Neural cell (in vitro differentiated cells): ENCODE measurements at regions not wholly inside any gene's neighbourhood (a gene's known extent, or its start where the extent isn't known, plus 50 kb on each side); places are given as distances from the start of the nearest gene placed in this dataset.

Source experiments
- H2AFZ ChIP-seq: fragments of 200-600, 300-800 bp; sonication (generic), shearing (Covaris generic); 2 replicates; pipeline ENCODE4 v1.6.0; 2014; ENCODE audit warnings: low read depth, mild to moderate bottlenecking, antibody characterized with exemption, low read length, moderate library complexity
- H3F3A ChIP-seq: fragments of 200-600 bp; shearing (Covaris generic); 2 replicates; pipeline ENCODE4 v1.6.1; 2016; ENCODE audit warnings: mild to moderate bottlenecking, moderate library complexity, mixed read lengths, antibody characterized with exemption, low read length; ENCODE audit not compliant: insufficient read depth, poor library complexity, severe bottlenecking
- H3K27ac ChIP-seq: fragments of 200-600, 300-800 bp; sonication (generic), shearing (Covaris generic); 2 replicates; pipeline ENCODE4 v1.5.1; 2014; ENCODE audit warnings: mild to moderate bottlenecking, low read length, moderate library complexity
- H3K27me3 ChIP-seq: fragments of 300-800, 200-600 bp; sonication (generic), shearing (Covaris generic); 2 replicates; pipeline ENCODE4 v1.6.0; 2014; ENCODE audit warnings: mild to moderate bottlenecking, low read depth, low read length, moderate library complexity; ENCODE audit not compliant: insufficient read depth
- H3K36me3 ChIP-seq: fragments of 300-800, 200-600 bp; sonication (generic), shearing (Covaris generic); 2 replicates; pipeline ENCODE4 v1.5.1; 2014; ENCODE audit warnings: mild to moderate bottlenecking, antibody characterized with exemption, low read length, moderate library complexity; ENCODE audit not compliant: insufficient read depth
- H3K4me2 ChIP-seq: fragments of 300-800, 200-600 bp; sonication (generic), shearing (Covaris generic); 2 replicates; pipeline ENCODE4 v1.6.0; 2014; ENCODE audit warnings: mild to moderate bottlenecking, low read length
- H3K4me3 ChIP-seq: fragments of 300-800, 200-600 bp; sonication (generic), shearing (Covaris generic); 2 replicates; pipeline ENCODE4 v1.5.1; 2014; ENCODE audit warnings: mild to moderate bottlenecking, low read length, moderate library complexity
- H3K79me2 ChIP-seq: fragments of 200-600 bp; shearing (Covaris generic); replicated peaks from 2 replicates; pipeline ENCODE4 v1.6.0; 2014; ENCODE audit warnings: mild to moderate bottlenecking, low read length, moderate library complexity; ENCODE audit not compliant: insufficient read depth
- H3K9ac ChIP-seq: fragments of 300-800, 200-600 bp; sonication (generic), shearing (Covaris generic); 2 replicates; pipeline ENCODE4 v1.6.1; 2016; ENCODE audit warnings: mild to moderate bottlenecking, low read length, mixed read lengths
- H3K9me2 ChIP-seq: fragments of 200-600 bp; shearing (Covaris generic); 2 replicates; pipeline ENCODE4 v1.6.1; 2016; ENCODE audit warnings: mild to moderate bottlenecking, low read length, mixed read lengths; ENCODE audit not compliant: insufficient read depth
- H3K9me3 ChIP-seq: fragments of 200-600, 300-800 bp; sonication (generic), shearing (Covaris generic); 2 replicates; pipeline ENCODE4 v1.6.1; 2016; ENCODE audit warnings: mild to moderate bottlenecking, mixed run types, low read length, moderate library complexity, mixed read lengths
- H4K20me1 ChIP-seq: fragments of 200-600 bp; shearing (Covaris generic); 2 replicates; pipeline ENCODE4 v1.6.1; 2016; ENCODE audit warnings: mild to moderate bottlenecking, mixed run types; ENCODE audit not compliant: insufficient read depth
- EP300 ChIP-seq: fragments of 450-650 bp; conservative IDR thresholded peaks from 2 replicates; pipeline ENCODE4 v1.6.1; 2014; ENCODE audit warnings: antibody characterized with exemption, mild to moderate bottlenecking, moderate library complexity; ENCODE audit not compliant: poor library complexity, severe bottlenecking
- EZH2 ChIP-seq: fragments of 200-600, 300-800 bp; shearing (Covaris generic), sonication (generic); IDR thresholded peaks from 2 replicates; pipeline ENCODE4 v1.6.1; 2014; ENCODE audit warnings: antibody characterized with exemption, low read length, borderline replicate concordance, mild to moderate bottlenecking; ENCODE audit not compliant: insufficient read depth, poor library complexity, severe bottlenecking
- MXI1 ChIP-seq: fragments of 450-650 bp; conservative IDR thresholded peaks from 2 replicates; pipeline ENCODE4 v1.6.1; 2014; ENCODE audit warnings: antibody characterized with exemption, mild to moderate bottlenecking; ENCODE audit not compliant: poor library complexity, severe bottlenecking
- POLR2AphosphoS5 ChIP-seq: IDR thresholded peaks from 2 replicates; pipeline ENCODE4 v1.6.1; 2012
- RAD21 ChIP-seq: fragments of 450-650 bp; conservative IDR thresholded peaks from 2 replicates; pipeline ENCODE4 v1.6.1; 2014; ENCODE audit warnings: antibody characterized with exemption, mild to moderate bottlenecking, moderate library complexity
- SMC3 ChIP-seq: fragments of 450-650 bp; conservative IDR thresholded peaks from 2 replicates; pipeline ENCODE4 v1.6.1; 2014; ENCODE audit warnings: antibody characterized with exemption, mild to moderate bottlenecking, moderate library complexity; ENCODE audit not compliant: poor library complexity
- TAF1 ChIP-seq: IDR thresholded peaks from 2 replicates; pipeline ENCODE4 v1.6.1; 2012; ENCODE audit warnings: low read depth
- TF ChIP-seq, protein P1 (sequence below): IDR thresholded peaks from 2 replicates; pipeline ENCODE4 v1.6.1; 2012; ENCODE audit warnings: borderline replicate concordance
- TF ChIP-seq, protein P2 (sequence below): fragments of 450-650 bp; IDR thresholded peaks from 2 replicates; pipeline ENCODE4 v1.5.1; 2014; ENCODE audit warnings: antibody characterized with exemption, mild to moderate bottlenecking, moderate library complexity; ENCODE audit not compliant: poor library complexity, severe bottlenecking

GRCh38 chrX:43375136-43375535, 281.0 kb upstream of the MAOA start:
- Histone ChIP-seq H3K4me2 (no peak overlapping the region), H3K27me3 (no peaks in the 10 kb centered on the region), H3K36me3 (no peaks in the 10 kb centered on the region), H3K4me3 (no peak overlapping the region), H3F3A (no peaks in the 10 kb centered on the region), H3K79me2 (no peaks in the 10 kb centered on the region), H3K9ac (no peak overlapping the region), H3K9me2 (no peaks in the 10 kb centered on the region), H2AFZ (no peak overlapping the region), H3K27ac (no peak overlapping the region), H3K9me3 (no peaks in the 10 kb centered on the region), H4K20me1 (no peaks in the 10 kb centered on the region)
- TF ChIP-seq EZH2 (no peak), EP300 (no peak), POLR2AphosphoS5 (no peak), TAF1 (no peak), SMC3 (no peak), MXI1 (no peak), RAD21 (no peak)
- TF ChIP-seq, protein P1, sequence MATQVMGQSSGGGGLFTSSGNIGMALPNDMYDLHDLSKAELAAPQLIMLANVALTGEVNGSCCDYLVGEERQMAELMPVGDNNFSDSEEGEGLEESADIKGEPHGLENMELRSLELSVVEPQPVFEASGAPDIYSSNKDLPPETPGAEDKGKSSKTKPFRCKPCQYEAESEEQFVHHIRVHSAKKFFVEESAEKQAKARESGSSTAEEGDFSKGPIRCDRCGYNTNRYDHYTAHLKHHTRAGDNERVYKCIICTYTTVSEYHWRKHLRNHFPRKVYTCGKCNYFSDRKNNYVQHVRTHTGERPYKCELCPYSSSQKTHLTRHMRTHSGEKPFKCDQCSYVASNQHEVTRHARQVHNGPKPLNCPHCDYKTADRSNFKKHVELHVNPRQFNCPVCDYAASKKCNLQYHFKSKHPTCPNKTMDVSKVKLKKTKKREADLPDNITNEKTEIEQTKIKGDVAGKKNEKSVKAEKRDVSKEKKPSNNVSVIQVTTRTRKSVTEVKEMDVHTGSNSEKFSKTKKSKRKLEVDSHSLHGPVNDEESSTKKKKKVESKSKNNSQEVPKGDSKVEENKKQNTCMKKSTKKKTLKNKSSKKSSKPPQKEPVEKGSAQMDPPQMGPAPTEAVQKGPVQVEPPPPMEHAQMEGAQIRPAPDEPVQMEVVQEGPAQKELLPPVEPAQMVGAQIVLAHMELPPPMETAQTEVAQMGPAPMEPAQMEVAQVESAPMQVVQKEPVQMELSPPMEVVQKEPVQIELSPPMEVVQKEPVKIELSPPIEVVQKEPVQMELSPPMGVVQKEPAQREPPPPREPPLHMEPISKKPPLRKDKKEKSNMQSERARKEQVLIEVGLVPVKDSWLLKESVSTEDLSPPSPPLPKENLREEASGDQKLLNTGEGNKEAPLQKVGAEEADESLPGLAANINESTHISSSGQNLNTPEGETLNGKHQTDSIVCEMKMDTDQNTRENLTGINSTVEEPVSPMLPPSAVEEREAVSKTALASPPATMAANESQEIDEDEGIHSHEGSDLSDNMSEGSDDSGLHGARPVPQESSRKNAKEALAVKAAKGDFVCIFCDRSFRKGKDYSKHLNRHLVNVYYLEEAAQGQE = no peak
- TF ChIP-seq, protein P2, sequence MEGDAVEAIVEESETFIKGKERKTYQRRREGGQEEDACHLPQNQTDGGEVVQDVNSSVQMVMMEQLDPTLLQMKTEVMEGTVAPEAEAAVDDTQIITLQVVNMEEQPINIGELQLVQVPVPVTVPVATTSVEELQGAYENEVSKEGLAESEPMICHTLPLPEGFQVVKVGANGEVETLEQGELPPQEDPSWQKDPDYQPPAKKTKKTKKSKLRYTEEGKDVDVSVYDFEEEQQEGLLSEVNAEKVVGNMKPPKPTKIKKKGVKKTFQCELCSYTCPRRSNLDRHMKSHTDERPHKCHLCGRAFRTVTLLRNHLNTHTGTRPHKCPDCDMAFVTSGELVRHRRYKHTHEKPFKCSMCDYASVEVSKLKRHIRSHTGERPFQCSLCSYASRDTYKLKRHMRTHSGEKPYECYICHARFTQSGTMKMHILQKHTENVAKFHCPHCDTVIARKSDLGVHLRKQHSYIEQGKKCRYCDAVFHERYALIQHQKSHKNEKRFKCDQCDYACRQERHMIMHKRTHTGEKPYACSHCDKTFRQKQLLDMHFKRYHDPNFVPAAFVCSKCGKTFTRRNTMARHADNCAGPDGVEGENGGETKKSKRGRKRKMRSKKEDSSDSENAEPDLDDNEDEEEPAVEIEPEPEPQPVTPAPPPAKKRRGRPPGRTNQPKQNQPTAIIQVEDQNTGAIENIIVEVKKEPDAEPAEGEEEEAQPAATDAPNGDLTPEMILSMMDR = no peak

DNA sequence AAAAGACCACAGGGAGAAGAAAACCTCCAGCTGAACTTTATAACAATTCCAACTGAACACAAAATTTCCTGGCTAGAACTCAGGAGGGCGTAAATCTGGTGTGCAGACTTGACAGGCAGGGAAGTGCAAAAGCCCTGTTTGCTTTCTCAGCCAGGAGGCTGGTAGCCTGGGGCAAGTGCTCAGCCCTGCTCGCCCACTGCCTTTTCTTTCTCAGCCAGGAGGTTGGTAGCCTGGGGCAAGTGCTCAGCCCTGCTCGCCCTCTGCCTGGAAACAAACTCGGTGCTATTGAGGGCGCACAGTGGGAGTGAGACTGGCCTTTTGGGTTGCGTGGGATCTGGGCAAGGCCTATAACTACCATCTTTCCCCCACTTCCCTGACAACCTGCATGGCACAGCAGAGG, 275.4 kb upstream of the MAOA start:
- no peaks in the 10 kb centered on the region for H3K27me3 ChIP-seq
- no peak overlapping the region for H2AFZ ChIP-seq
- no peaks in the 10 kb centered on the region for H3K79me2 ChIP-seq
- no peak overlapping the region for H3K9ac ChIP-seq
- H3K4me2 ChIP-seq = no peak overlapping the region
- no peak overlapping the region for H3K27ac ChIP-seq
- no peaks in the 10 kb centered on the region for H3K36me3 ChIP-seq
- no peaks in the 10 kb centered on the region for H3K9me3 ChIP-seq
- H3K9me2 ChIP-seq = no peaks in the 10 kb centered on the region
- TF ChIP-seq TAF1 (no peak), EP300 (no peak)
- no peaks in the 10 kb centered on the region for H3F3A ChIP-seq
- H4K20me1 ChIP-seq = no peaks in the 10 kb centered on the region
- no peak overlapping the region for H3K4me3 ChIP-seq

- no peaks in the 10 kb centered on the region for H3K9me2 ChIP-seq
- H3K36me3 ChIP-seq = no peaks in the 10 kb centered on the region
- H2AFZ ChIP-seq = no peak overlapping the region
- H3K79me2 ChIP-seq = no peaks in the 10 kb centered on the region
- H3F3A ChIP-seq = no peaks in the 10 kb centered on the region
- H3K4me3 ChIP-seq = no peak overlapping the region
- no peak overlapping the region for H3K9ac ChIP-seq
- no peak overlapping the region for H3K4me2 ChIP-seq
- H3K27ac ChIP-seq = no peak overlapping the region
- H3K27me3 ChIP-seq = no peaks in the 10 kb centered on the region
- no peaks in the 10 kb centered on the region for H4K20me1 ChIP-seq
- TF ChIP-seq EZH2 (no peak), POLR2AphosphoS5 (no peak), MXI1 (no peak), EP300 (no peak), SMC3 (no peak), TAF1 (no peak), RAD21 (no peak)
- TF ChIP-seq, protein P1 = no peak
- TF ChIP-seq, protein P2 = no peak
- H3K9me3 ChIP-seq = no peaks in the 10 kb centered on the region
These were observed 269.2 kb upstream of the MAOA start for GRCh38 chrX:43386875-43387274.
